ENCODE measurements at regions not wholly inside any gene's neighbourhood (a gene's known extent, or its start where the extent isn't known, plus 50 kb on each side); places are given as distances from the start of the nearest gene placed in this dataset.

DNA sequence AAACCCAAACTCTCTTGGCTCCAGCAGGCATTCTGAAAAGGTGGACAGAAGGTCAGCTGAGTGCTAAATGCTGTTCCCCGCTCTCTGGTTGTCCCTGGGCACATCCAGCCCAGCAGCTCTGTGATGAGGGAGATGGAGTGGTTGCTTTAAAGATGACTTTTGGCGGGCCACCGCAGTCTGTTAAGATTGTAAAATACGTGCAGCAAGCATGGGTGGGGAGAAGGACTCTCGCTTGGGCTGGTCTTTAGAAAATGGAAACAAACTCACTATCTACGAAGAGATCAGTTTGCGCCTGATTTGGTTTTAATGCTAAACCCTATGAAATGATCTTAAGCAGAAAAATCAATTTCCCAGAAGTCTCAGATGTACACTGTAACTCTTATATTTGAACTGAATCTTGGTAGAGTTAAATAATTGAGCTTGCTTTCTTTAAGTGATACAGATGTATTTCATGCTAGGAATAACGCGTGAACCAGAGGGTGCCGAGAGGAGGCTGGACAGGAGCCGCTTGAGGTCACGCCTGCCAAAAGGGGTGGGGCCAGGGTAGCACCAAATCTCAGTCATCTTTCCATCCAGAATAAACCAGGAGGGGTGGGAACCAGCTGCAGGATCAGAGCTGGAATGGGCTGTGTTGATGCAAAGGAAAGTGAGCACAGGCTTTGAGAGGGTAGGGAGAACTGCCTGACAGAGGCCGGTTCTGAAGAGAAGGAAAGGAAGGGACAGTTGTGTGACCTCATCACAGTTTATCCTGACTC lies 170.2 kb upstream of the MKI67 start:
- no peak for TF ChIP-seq POLR2A (IDR thresholded peaks at IDR 0.05)
- TF ChIP-seq, protein P1, sequence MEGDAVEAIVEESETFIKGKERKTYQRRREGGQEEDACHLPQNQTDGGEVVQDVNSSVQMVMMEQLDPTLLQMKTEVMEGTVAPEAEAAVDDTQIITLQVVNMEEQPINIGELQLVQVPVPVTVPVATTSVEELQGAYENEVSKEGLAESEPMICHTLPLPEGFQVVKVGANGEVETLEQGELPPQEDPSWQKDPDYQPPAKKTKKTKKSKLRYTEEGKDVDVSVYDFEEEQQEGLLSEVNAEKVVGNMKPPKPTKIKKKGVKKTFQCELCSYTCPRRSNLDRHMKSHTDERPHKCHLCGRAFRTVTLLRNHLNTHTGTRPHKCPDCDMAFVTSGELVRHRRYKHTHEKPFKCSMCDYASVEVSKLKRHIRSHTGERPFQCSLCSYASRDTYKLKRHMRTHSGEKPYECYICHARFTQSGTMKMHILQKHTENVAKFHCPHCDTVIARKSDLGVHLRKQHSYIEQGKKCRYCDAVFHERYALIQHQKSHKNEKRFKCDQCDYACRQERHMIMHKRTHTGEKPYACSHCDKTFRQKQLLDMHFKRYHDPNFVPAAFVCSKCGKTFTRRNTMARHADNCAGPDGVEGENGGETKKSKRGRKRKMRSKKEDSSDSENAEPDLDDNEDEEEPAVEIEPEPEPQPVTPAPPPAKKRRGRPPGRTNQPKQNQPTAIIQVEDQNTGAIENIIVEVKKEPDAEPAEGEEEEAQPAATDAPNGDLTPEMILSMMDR (IDR thresholded peaks at IDR 0.05), result no peak
